CD14-positive monocyte (primary cell): ENCODE measurements at regions not wholly inside any gene's neighbourhood (a gene's known extent, or its start where the extent isn't known, plus 50 kb on each side); places are given as distances from the start of the nearest gene placed in this dataset.

ENCODE experiments used
- DNase-seq, 3 donors: peaks; one replicate each; pipeline ENCODE4 v3.0.0-alpha.2; 2011 to 2022
- H2AFZ ChIP-seq: 2 replicates; pipeline ENCODE4 v1.6.0; 2012; ENCODE audit warnings: mild to moderate bottlenecking, low read depth, low read length, inconsistent platforms; ENCODE audit not compliant: insufficient read depth, poor library complexity, severe bottlenecking
- H3K27ac ChIP-seq, 2 donors: 1 replicate in 1 of 2; 2 replicates in 1 of 2; pipeline ENCODE4 v1.5.1; 2012 to 2013; ENCODE audit warnings: low read length in 2 of 2, control low read depth in 1 of 2, inconsistent platforms in 1 of 2, low read depth in 1 of 2, mild to moderate bottlenecking in 1 of 2
- H3K27me3 ChIP-seq, 2 donors: one replicate each; pipeline versions ENCODE4 v1.6.0 to v1.6.1; 2011 to 2013; ENCODE audit warnings: low read length in 2 of 2; ENCODE audit not compliant: control insufficient read depth in 2 of 2, insufficient read depth in 2 of 2
- H3K36me3 ChIP-seq, 2 donors: replicated peaks in 1 of 2; 1 replicate in 1 of 2; 2 replicates in 1 of 2; pipeline versions ENCODE4 v1.5.1 to v1.6.1; 2012 to 2013; ENCODE audit warnings: low read length in 2 of 2, control low read depth in 1 of 2, inconsistent platforms in 1 of 2, mild to moderate bottlenecking in 1 of 2; ENCODE audit not compliant: insufficient read depth in 2 of 2, control insufficient read depth in 1 of 2
- H3K4me1 ChIP-seq, 2 donors: 1 replicate in 1 of 2; 2 replicates in 1 of 2; pipeline versions ENCODE4 v1.5.1 to v1.6.1; 2012 to 2013; ENCODE audit warnings: low read length in 2 of 2, control low read depth in 1 of 2, inconsistent platforms in 1 of 2, mild to moderate bottlenecking in 1 of 2, moderate library complexity in 1 of 2; ENCODE audit not compliant: insufficient read depth in 2 of 2, control insufficient read depth in 1 of 2
- H3K4me2 ChIP-seq: replicated peaks from 2 replicates; pipeline ENCODE3; 2012; ENCODE audit warnings: low read length, moderate library complexity, mild to moderate bottlenecking; ENCODE audit not compliant: poor library complexity, severe bottlenecking; ENCODE audit errors: extremely low read depth
- H3K4me3 ChIP-seq, 3 experiments: fragments of 200-600 bp in 1 of 3; sonication (generic) in 1 of 3; replicated peaks in 1 of 3; 1 replicate in 2 of 3; 2 replicates in 1 of 3; pipeline ENCODE4 v1.5.1; 2011 to 2013; ENCODE audit warnings: low read length in 3 of 3, mild to moderate bottlenecking in 3 of 3, control low read depth in 2 of 3, low read depth in 2 of 3, inconsistent platforms in 1 of 3, moderate library complexity in 1 of 3
- H3K79me2 ChIP-seq: 2 replicates; pipeline ENCODE4 v1.6.0; 2012; ENCODE audit warnings: mild to moderate bottlenecking, control low read depth, inconsistent platforms, low read length, moderate library complexity; ENCODE audit not compliant: insufficient read depth
- H3K9ac ChIP-seq: 2 replicates; pipeline ENCODE4 v1.6.0; 2017; ENCODE audit warnings: low read length, mild to moderate bottlenecking; ENCODE audit not compliant: insufficient read depth, poor library complexity, severe bottlenecking
- H3K9me3 ChIP-seq, 2 donors: replicated peaks in 1 of 2; 1 replicate in 1 of 2; 2 replicates in 1 of 2; pipeline versions ENCODE4 v1.5.1 to v1.6.1; 2012 to 2013; ENCODE audit warnings: low read length in 2 of 2, control low read depth in 1 of 2; ENCODE audit not compliant: control insufficient read depth in 1 of 2, insufficient read depth in 1 of 2
- H4K20me1 ChIP-seq: 2 replicates; pipeline ENCODE4 v1.6.0; 2012; ENCODE audit warnings: mild to moderate bottlenecking, low read length, control low read depth, moderate library complexity; ENCODE audit not compliant: insufficient read depth
- H3K27ac Mint-ChIP-seq, 7 donors: one replicate each; pipeline ENCODE4 v1.8.0; 2020; ENCODE audit warnings: mild to moderate bottlenecking in 7 of 7, mixed read lengths in 7 of 7, moderate library complexity in 6 of 7, inconsistent platforms in 2 of 7
- H3K27me3 Mint-ChIP-seq, 3 donors: one replicate each; pipeline ENCODE4 v1.8.0; 2021 to 2022; ENCODE audit warnings: low read depth in 3 of 3, mild to moderate bottlenecking in 3 of 3, mixed read lengths in 3 of 3, moderate library complexity in 3 of 3, inconsistent platforms in 1 of 3
- H3K36me3 Mint-ChIP-seq, 2 donors: one replicate each; pipeline ENCODE4 v1.8.0; 2020; ENCODE audit warnings: mixed read lengths in 2 of 2, inconsistent platforms in 1 of 2, mild to moderate bottlenecking in 1 of 2
- H3K4me1 Mint-ChIP-seq: one replicate; pipeline ENCODE4 v1.8.0; 2020; ENCODE audit warnings: mild to moderate bottlenecking, mixed read lengths
- H3K4me3 Mint-ChIP-seq, 2 donors: one replicate each; pipeline ENCODE4 v1.8.0; 2020; ENCODE audit warnings: mild to moderate bottlenecking in 2 of 2, mixed read lengths in 2 of 2, moderate library complexity in 1 of 2
- H3K9me3 Mint-ChIP-seq, 7 donors: one replicate each; pipeline ENCODE4 v1.8.0; 2020 to 2022; ENCODE audit warnings: mixed read lengths in 7 of 7, mild to moderate bottlenecking in 6 of 7, moderate library complexity in 6 of 7, inconsistent platforms in 2 of 7
- WGBS: methylation state at CpG from one replicate; pipeline ENCODE4 v1.1.5; 2013; ENCODE audit warnings: missing lambda C conversion rate; ENCODE audit not compliant: insufficient coverage; 5-methylcytosine and 5-hydroxymethylcytosine counted together
- intact Hi-C, 2 donors: fragments of 100-400 bp; cut with micrococcal nuclease; formaldehyde crosslinking; loops; one replicate each; pipeline versions ENCODE4 v1.15.0 to v1.15.1; 2023
- TF ChIP-seq, protein P1 (sequence below): fragments of 200-600 bp; IDR thresholded peaks from one replicate; pipeline ENCODE4 v1.8.0; 2022; ENCODE audit warnings: antibody characterized with exemption, mild to moderate bottlenecking

DNA sequence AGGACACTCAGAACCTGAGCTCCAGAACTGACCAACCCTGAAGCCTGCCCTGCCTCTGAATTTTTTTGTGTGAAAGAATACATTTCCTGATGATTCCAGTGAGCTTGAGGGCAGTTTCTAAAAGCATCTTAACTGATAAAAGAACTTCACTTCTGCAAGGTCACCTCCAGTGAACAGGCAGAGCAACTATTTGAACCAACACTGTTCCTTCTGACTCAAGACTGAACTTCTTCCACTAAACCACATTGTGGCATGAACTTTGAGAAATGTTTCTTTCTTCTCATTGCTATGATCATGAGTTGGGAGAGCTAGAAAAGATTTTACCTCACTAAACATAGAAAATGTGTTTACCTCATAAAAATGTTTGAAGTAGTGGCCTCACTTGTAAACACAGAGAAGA lies 83.8 kb upstream of the SERTAD2 start:
- Histone ChIP-seq H3K36me3 (peaks cover 0 to 17% of the 10 kb centered on the region in 2 donors), H2AFZ (no peak overlapping the region), H3K4me2 (no peak overlapping the region), H3K27me3 (no peaks in the 10 kb centered on the region), H4K20me1 (no peaks in the 10 kb centered on the region), H3K79me2 (peaks cover 9% of the 10 kb centered on the region), H3K9ac (no peak overlapping the region), H3K4me3 (no peak overlapping the region), H3K27ac (no peak overlapping the region), H3K9me3 (no peaks in the 10 kb centered on the region), H3K4me1 (peaks cover 1 to 12% of the 10 kb centered on the region in 2 donors)
- Mint-ChIP-seq H3K4me3 (no peak overlapping the region), H3K27me3 (no peaks in the 10 kb centered on the region), H3K27ac (no peak overlapping the region), H3K4me1 (peaks cover 7% of the 10 kb centered on the region), H3K36me3 (peaks cover 15 to 29% of the 10 kb centered on the region in 2 donors), H3K9me3 (peaks cover 0 to 3% (median 0%) of the 10 kb centered on the region in 7 donors)
- intact Hi-C loops, result no loop called here
- TF ChIP-seq, protein P1, sequence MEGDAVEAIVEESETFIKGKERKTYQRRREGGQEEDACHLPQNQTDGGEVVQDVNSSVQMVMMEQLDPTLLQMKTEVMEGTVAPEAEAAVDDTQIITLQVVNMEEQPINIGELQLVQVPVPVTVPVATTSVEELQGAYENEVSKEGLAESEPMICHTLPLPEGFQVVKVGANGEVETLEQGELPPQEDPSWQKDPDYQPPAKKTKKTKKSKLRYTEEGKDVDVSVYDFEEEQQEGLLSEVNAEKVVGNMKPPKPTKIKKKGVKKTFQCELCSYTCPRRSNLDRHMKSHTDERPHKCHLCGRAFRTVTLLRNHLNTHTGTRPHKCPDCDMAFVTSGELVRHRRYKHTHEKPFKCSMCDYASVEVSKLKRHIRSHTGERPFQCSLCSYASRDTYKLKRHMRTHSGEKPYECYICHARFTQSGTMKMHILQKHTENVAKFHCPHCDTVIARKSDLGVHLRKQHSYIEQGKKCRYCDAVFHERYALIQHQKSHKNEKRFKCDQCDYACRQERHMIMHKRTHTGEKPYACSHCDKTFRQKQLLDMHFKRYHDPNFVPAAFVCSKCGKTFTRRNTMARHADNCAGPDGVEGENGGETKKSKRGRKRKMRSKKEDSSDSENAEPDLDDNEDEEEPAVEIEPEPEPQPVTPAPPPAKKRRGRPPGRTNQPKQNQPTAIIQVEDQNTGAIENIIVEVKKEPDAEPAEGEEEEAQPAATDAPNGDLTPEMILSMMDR, result no peak
- DNase-seq, result no peak

DNA sequence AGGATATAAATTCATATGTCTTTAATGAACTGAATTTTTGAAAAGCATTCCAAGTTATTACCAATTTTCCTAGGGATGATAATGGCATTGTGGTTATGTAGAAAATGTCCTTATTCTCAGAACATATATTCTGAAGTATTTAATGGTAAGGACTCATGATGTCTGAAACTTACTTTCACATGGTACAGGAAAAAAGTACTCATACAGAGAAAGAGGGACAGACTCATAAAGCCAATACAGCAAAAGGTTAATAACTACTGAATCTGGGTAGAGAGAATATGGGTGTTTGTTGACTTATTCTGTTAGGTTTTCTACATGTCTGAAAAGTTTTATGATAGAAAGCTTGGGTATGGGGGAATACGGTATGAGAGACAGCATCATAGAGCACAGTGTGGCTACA lies 84.3 kb upstream of the SERTAD2 start:
- Mint-ChIP-seq H3K36me3 (peaks cover 15 to 29% of the 10 kb centered on the region in 2 donors), H3K27ac (peak overlapping the region in 1 of 7 donors; percentile 42), H3K9me3 (peaks cover 0 to 3% (median 0%) of the 10 kb centered on the region in 7 donors), H3K4me3 (no peak overlapping the region), H3K27me3 (no peaks in the 10 kb centered on the region), H3K4me1 (peaks cover 9% of the 10 kb centered on the region)
- H3K4me2 ChIP-seq, result no peak overlapping the region
- no peak overlapping the region for H3K4me3 ChIP-seq
- no peak overlapping the region for H2AFZ ChIP-seq
- H3K4me1 ChIP-seq, result peaks cover 0 to 14% of the 10 kb centered on the region in 2 donors
- peaks cover 9% of the 10 kb centered on the region for H3K79me2 ChIP-seq
- no peaks in the 10 kb centered on the region for H3K9me3 ChIP-seq
- H4K20me1 ChIP-seq, result no peaks in the 10 kb centered on the region
- no peak overlapping the region for H3K9ac ChIP-seq
- no peak overlapping the region for H3K27ac ChIP-seq
- WGBS, result no CpG with 5 or more reads among the region's 1 CpG
- H3K36me3 ChIP-seq, result peaks cover 0 to 17% of the 10 kb centered on the region in 2 donors
- TF ChIP-seq, protein P1, result no peak
- no peaks in the 10 kb centered on the region for H3K27me3 ChIP-seq
- DNase-seq, result no peak
- intact Hi-C loops, result no loop called here
